ENCODE measurements at regions not wholly inside any gene's neighbourhood (a gene's known extent, or its start where the extent isn't known, plus 50 kb on each side); places are given as distances from the start of the nearest gene placed in this dataset.
A peak's percentile ranks its signal among the peaks of the same experiment; 100 is the strongest.

GRCh38 chr9:129504404-129504803 is 116.5 kb downstream of the C9orf50 start:
- no peak overlapping the region for H3K27ac Mint-ChIP-seq (ENCODE audit: unreplicated experiment)
- peaks cover 4% of the 10 kb centered on the region for H3K9me3 Mint-ChIP-seq (ENCODE audit: low read depth)
- H3K4me3 Mint-ChIP-seq (ENCODE audit: unreplicated experiment) = no peak overlapping the region
- H3K4me1 Mint-ChIP-seq (ENCODE audit: low read depth) = peaks cover 70% of the 10 kb centered on the region
- H3K36me3 Mint-ChIP-seq (ENCODE audit: low read depth) = peaks cover 5% of the 10 kb centered on the region
- no peak for TF ChIP-seq CTCF (IDR thresholded peaks at IDR 0.05)
- no peaks in the 10 kb centered on the region for H3K27me3 Mint-ChIP-seq (ENCODE audit: low read depth)
- no peak for DNase-seq (ENCODE audit: low spot score)

GRCh38 chr9:129501771-129502319 is 119.1 kb downstream of the C9orf50 start:
- H3K9me3 Mint-ChIP-seq (ENCODE audit: low read depth) = no peaks in the 10 kb centered on the region
- peaks cover 73% of the 10 kb centered on the region for H3K4me1 Mint-ChIP-seq (ENCODE audit: low read depth)
- DNase-seq (ENCODE audit: low spot score) = no peak
- peak overlapping the region; percentile 66 for H3K27ac Mint-ChIP-seq (ENCODE audit: unreplicated experiment)
- no peak overlapping the region for H3K4me3 Mint-ChIP-seq (ENCODE audit: unreplicated experiment)
- no peaks in the 10 kb centered on the region for H3K27me3 Mint-ChIP-seq (ENCODE audit: low read depth)
- H3K36me3 Mint-ChIP-seq (ENCODE audit: low read depth) = peaks cover 3% of the 10 kb centered on the region
- no peak for TF ChIP-seq CTCF (IDR thresholded peaks at IDR 0.05)

- TF ChIP-seq CTCF (IDR thresholded peaks at IDR 0.05) = no peak
- Mint-ChIP-seq H3K36me3 (ENCODE audit: low read depth) (peaks cover 3% of the 10 kb centered on the region), H3K9me3 (ENCODE audit: low read depth) (no peaks in the 10 kb centered on the region), H3K4me1 (ENCODE audit: low read depth) (peaks cover 73% of the 10 kb centered on the region), H3K4me3 (ENCODE audit: unreplicated experiment) (no peak overlapping the region), H3K27me3 (ENCODE audit: low read depth) (no peaks in the 10 kb centered on the region), H3K27ac (ENCODE audit: unreplicated experiment) (peak overlapping the region; percentile 95)
- no peak for DNase-seq (ENCODE audit: low spot score)
Observed at GRCh38 chr9:129500863-129501770, 119.8 kb downstream of the C9orf50 start.

- Mint-ChIP-seq H3K4me3 (ENCODE audit: unreplicated experiment) (no peak overlapping the region), H3K4me1 (ENCODE audit: low read depth) (peaks cover 77% of the 10 kb centered on the region), H3K9me3 (ENCODE audit: low read depth) (no peaks in the 10 kb centered on the region), H3K27me3 (ENCODE audit: low read depth) (no peaks in the 10 kb centered on the region), H3K36me3 (ENCODE audit: low read depth) (peaks cover 3% of the 10 kb centered on the region), H3K27ac (ENCODE audit: unreplicated experiment) (peak overlapping the region; percentile 95)
- peak; percentile 27 for TF ChIP-seq CTCF (IDR thresholded peaks at IDR 0.05)
- DNase-seq (ENCODE audit: low spot score) = no peak
Observed at GRCh38 chr9:129500161-129500862, 120.6 kb downstream of the C9orf50 start.

Data from chondrocyte (in vitro differentiated cells).